ENCODE measurements at regions not wholly inside any gene's neighbourhood (a gene's known extent, or its start where the extent isn't known, plus 50 kb on each side); places are given as distances from the start of the nearest gene placed in this dataset.

GRCh38 chr11:131165036-131165435, 205.4 kb upstream of the NTM start:
- no peak overlapping the region for H2AK5ac ChIP-seq (ENCODE audit: insufficient read length, low read length)
- no peak overlapping the region for H3K14ac ChIP-seq (ENCODE audit: insufficient read depth, low read length)
- no peak overlapping the region for H2BK12ac ChIP-seq (ENCODE audit: insufficient read length, low read depth, low read length)
- no peak overlapping the region for H3K27ac Mint-ChIP-seq
- no peaks in the 10 kb centered on the region for H3K9me3 Mint-ChIP-seq
- no peaks in the 10 kb centered on the region; the same call in 1 of the 2 replicates for H3K27me3 ChIP-seq (ENCODE audit: insufficient read depth, low read length)
- no peak for TF ChIP-seq CTCF (conservative IDR thresholded peaks at IDR 0.05)
- no peaks in the 10 kb centered on the region for H3K4me1 ChIP-seq (ENCODE audit: insufficient read depth, low read length)
- no peaks in the 10 kb centered on the region for H3K36me3 Mint-ChIP-seq (ENCODE audit: insufficient read depth in 1 of 3, low read depth in 3 of 3)
- no peak overlapping the region for H4K8ac ChIP-seq (replicated peaks; ENCODE audit: insufficient read length, low read depth, low read length)
- H3K18ac ChIP-seq (ENCODE audit: insufficient read length, low read depth, low read length) = no peak overlapping the region
- no peaks in the 10 kb centered on the region for H3K9me3 ChIP-seq (ENCODE audit: control insufficient read depth, low read depth, low read length)
- H2AFZ ChIP-seq (ENCODE audit: low read length) = no peak overlapping the region
- WGBS (ENCODE audit: extremely low coverage, insufficient read length, low lambda C conversion rate) = no CpG with 5 or more reads among the region's 5 CpGs
- H3K27me3 Mint-ChIP-seq (ENCODE audit: low read depth) = no peaks in the 10 kb centered on the region
- no peak overlapping the region for H2BK5ac ChIP-seq (ENCODE audit: insufficient read length, low read length)
- H3K79me1 ChIP-seq (ENCODE audit: insufficient read depth, low read depth, low read length, poor library complexity, severe bottlenecking) = no peaks in the 10 kb centered on the region
- H3K4me3 Mint-ChIP-seq = no peak overlapping the region
- no peak overlapping the region for H2BK20ac ChIP-seq (ENCODE audit: low read depth, low read length, poor library complexity, severe bottlenecking)
- no peaks in the 10 kb centered on the region for H4K20me1 ChIP-seq (ENCODE audit: control insufficient read depth, insufficient read depth, insufficient read length)
- H3K27ac ChIP-seq (ENCODE audit: insufficient read length, low read depth, low read length) = no peak overlapping the region
- H3K9ac ChIP-seq (ENCODE audit: extremely low read depth, insufficient read length, low read length) = no peak overlapping the region
- no peaks in the 10 kb centered on the region for H3K79me2 ChIP-seq (ENCODE audit: insufficient read depth, low read length)
- H3K4ac ChIP-seq (ENCODE audit: low read depth, low read length) = no peak overlapping the region
- no peak overlapping the region for H2BK120ac ChIP-seq (ENCODE audit: low read depth, low read length, poor library complexity, severe bottlenecking)
- H3K23ac ChIP-seq (ENCODE audit: insufficient read length, low read depth, low read length) = no peak overlapping the region
- H2BK15ac ChIP-seq (ENCODE audit: low read depth, low read length) = no peak overlapping the region
- H3T11ph ChIP-seq (ENCODE audit: low read length) = no peak overlapping the region
- no peak overlapping the region for H4K91ac ChIP-seq (ENCODE audit: insufficient read length, low read depth, low read length)
- H4K5ac ChIP-seq (ENCODE audit: insufficient read length, low read depth, low read length) = no peak overlapping the region
- H3K56ac ChIP-seq (ENCODE audit: insufficient read length, low read depth, low read length) = no peak overlapping the region
- no peak overlapping the region for H3K4me2 ChIP-seq (ENCODE audit: insufficient read depth, insufficient read length, low read length)
- no peak for DNase-seq
- H3K23me2 ChIP-seq (ENCODE audit: insufficient read length, low read depth, low read length, poor library complexity, severe bottlenecking) = no peaks in the 10 kb centered on the region
- peaks cover 0 to 2% of the 10 kb centered on the region in 2 experiments; a peak in 1 of 4 replicates for H3K4me1 Mint-ChIP-seq

Data from H9 (cell line).